ENCODE measurements at regions not wholly inside any gene's neighbourhood (a gene's known extent, or its start where the extent isn't known, plus 50 kb on each side); places are given as distances from the start of the nearest gene placed in this dataset.

DNA sequence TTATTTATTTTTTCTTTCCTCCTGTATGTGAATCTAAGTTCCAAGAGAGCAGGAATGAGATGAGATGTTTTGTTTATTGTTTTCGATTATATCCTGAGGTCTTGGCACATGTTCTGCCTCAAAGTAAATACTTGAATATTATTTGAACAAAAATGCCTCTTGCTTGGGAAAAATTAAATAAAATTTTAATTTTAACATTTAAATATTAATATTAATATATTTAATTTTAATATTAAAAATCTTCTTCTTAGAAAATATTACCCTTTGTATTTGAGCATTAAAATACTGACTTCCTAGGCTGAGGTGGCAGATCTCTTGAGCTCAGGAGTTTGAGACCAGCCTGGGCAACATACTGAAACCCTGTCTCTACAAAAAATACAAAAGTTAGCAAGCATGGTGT, 123.4 kb upstream of the SEMA3D start:
- ATAC-seq (ENCODE audit: low FRiP score) (no peak), DNase-seq (ENCODE audit: low spot score) (no peak)
- TF ChIP-seq, protein P1, sequence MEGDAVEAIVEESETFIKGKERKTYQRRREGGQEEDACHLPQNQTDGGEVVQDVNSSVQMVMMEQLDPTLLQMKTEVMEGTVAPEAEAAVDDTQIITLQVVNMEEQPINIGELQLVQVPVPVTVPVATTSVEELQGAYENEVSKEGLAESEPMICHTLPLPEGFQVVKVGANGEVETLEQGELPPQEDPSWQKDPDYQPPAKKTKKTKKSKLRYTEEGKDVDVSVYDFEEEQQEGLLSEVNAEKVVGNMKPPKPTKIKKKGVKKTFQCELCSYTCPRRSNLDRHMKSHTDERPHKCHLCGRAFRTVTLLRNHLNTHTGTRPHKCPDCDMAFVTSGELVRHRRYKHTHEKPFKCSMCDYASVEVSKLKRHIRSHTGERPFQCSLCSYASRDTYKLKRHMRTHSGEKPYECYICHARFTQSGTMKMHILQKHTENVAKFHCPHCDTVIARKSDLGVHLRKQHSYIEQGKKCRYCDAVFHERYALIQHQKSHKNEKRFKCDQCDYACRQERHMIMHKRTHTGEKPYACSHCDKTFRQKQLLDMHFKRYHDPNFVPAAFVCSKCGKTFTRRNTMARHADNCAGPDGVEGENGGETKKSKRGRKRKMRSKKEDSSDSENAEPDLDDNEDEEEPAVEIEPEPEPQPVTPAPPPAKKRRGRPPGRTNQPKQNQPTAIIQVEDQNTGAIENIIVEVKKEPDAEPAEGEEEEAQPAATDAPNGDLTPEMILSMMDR (IDR thresholded peaks at IDR 0.05) = no peak

DNA sequence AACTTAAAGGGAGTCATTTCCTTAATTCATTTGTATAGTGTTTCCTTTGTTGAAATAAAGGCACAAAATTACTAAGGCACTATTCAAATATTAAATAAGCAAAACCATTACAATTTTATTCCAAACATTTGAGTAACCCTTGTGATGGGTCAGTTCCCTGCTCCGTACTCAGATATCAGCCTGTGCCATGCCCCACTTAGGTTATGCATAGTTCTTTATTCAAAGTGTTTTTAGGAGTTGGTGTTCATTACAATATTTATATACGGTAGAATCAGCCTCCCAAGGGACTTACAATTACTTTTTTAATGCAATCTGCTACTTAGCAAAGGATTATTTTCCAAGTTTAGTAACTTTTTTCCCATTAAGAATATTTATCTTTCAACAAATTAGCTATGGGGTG, 119.3 kb upstream of the SEMA3D start:
- DNase-seq (ENCODE audit: low spot score) (no peak), ATAC-seq (ENCODE audit: low FRiP score) (no peak)
- TF ChIP-seq, protein P1 (IDR thresholded peaks at IDR 0.05) = no peak

DNA sequence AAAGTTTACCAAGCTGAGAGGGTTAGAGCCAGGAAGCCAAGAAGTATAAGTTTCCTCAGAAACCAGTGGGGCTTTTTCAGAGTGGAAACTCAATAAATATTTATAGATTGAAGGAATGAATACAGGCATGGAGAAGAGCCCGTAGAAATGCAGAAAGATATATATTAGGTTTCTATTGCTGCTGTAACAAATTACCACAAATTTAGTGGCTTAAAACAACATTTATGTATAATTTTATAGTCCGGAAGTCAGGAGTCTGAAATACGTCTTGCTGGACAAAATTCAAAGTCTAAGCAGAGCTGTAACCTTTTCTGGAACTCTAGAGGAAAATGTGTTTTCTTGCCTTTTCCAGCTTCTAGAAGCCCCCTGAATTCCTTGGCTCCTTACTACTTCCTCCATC, 107.3 kb upstream of the SEMA3D start:
- ATAC-seq (ENCODE audit: low FRiP score) = no peak
- TF ChIP-seq, protein P1 (IDR thresholded peaks at IDR 0.05) = no peak

DNA sequence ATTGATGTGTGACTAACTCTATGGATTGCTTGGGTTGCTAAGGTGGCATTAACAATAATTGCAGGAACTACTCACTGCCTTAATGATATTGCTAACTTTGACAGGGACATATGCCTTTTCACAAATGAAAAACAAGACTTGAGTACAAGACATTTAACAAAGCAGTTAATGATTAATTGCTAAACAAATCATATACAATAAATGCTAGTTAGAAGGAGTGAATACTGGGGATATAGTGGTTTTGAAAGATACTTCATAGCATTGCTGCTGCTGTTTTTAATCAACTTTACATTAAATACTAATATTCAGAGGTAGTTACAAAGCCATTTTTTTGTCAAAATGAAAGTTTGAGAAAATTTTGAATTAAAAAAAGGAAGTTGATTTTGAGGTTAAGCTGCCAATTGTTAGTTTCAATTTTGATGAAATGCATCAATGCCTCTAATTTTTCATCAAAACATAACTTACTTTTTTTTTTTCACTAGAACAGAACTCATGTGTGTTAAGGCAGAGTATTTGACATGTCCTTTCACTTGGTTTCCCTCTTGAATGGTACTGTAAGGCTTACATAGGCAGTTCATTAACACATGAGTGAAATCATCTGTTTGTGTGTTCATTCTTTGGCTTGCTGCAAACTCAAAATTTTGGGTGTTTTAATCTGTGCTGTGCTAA, 106.2 kb upstream of the SEMA3D start:
- no peak for DNase-seq (ENCODE audit: low spot score)
- ATAC-seq (ENCODE audit: low FRiP score) = no peak
- TF ChIP-seq, protein P1 (IDR thresholded peaks at IDR 0.05) = no peak

More for the DNA sequence above, 107.3 kb upstream of the SEMA3D start:
- DNase-seq (ENCODE audit: low spot score) = no peak

DNA sequence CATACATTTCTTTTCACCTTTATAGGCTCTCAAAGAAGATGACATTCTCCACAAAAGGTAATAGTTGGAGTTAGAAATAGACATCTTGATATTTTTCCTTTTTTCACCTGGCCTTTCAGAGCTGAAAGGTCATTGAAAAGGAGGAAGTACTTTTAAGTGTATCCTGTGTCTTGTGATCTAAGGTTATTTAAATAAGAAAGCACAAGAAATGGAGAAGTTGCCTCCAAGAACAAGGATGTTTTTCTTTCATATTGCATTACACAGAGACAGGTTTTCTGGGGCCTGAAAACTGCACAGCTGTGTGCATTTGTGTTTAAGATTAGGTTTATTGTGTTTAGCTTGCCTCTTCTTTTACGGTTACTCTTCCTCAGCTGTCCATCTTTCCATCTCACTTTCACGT, 103.4 kb upstream of the SEMA3D start:
- ATAC-seq (ENCODE audit: low FRiP score) (no peak), DNase-seq (ENCODE audit: low spot score) (no peak)
- TF ChIP-seq, protein P1 (IDR thresholded peaks at IDR 0.05) = no peak

DNA sequence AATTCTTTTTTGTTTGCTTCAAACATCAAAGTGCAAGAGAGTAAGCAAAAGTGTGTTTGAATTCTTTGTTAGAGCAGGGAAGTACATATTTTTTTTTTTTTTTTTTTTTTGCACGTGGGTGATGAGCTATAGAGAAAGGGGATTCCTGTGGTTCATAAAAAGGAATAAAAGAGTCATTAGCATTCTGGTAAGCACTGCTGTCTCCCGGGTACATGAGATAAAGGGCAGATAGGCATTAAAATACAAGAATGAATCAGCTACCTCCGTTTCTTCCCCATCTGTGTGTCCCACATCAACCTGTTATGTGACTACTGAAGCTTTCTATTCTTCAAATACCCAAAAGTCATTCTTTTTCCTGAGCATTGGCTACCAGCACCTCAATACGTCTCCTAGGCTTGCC, 102.4 kb upstream of the SEMA3D start:
- TF ChIP-seq, protein P1 (IDR thresholded peaks at IDR 0.05) = no peak
- DNase-seq (ENCODE audit: low spot score) (no peak), ATAC-seq (ENCODE audit: low FRiP score) (no peak)

DNA sequence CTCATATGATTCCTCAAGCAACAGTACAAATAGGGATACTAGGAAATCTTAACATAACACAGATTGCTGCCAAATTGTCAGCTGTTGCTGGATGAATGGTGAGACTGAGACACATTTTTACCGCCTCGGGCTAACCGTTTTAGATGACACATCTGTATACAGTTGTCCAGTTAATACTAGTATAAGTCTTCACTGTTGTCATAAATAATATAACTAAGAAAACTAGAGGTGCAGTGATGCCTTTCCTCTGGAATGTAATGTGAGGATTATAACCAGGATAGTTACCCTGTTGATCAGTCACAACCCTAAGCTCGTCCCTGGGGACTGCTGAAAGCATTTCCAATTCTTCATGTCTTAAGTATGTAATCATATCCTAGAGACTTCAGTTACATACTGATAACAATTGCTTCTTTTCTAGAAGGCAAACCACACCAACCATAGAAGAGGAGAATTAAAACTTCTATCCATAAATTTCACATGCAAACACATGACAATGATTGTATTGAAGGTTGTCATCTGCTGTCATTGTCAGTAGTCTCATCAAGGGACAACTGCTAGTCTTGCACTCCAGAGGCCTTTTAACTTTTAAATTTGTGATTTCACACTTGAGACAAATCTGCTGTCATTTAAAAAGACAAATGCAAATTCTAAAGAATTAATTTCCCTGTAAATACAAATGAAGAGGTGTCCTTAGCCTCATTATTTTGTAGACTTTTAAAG, 100.4 kb upstream of the SEMA3D start:
- ATAC-seq (ENCODE audit: low FRiP score) = no peak
- DNase-seq (ENCODE audit: low spot score) = no peak
- TF ChIP-seq, protein P1 (IDR thresholded peaks at IDR 0.05) = no peak
